CD14-positive monocyte (primary cell): ENCODE measurements at regions not wholly inside any gene's neighbourhood (a gene's known extent, or its start where the extent isn't known, plus 50 kb on each side); places are given as distances from the start of the nearest gene placed in this dataset.
A peak's percentile ranks its signal among the peaks of the same experiment; 100 is the strongest.

Experiments used
- DNase-seq, 3 donors: peaks; one replicate each; pipeline ENCODE4 v3.0.0-alpha.2; 2011 to 2022
- H2AFZ ChIP-seq: 2 replicates; pipeline ENCODE4 v1.6.0; 2012; ENCODE audit warnings: mild to moderate bottlenecking, low read depth, low read length, inconsistent platforms; ENCODE audit not compliant: insufficient read depth, poor library complexity, severe bottlenecking
- H3K27ac ChIP-seq, 2 donors: 1 replicate in 1 of 2; 2 replicates in 1 of 2; pipeline ENCODE4 v1.5.1; 2012 to 2013; ENCODE audit warnings: low read length in 2 of 2, control low read depth in 1 of 2, inconsistent platforms in 1 of 2, low read depth in 1 of 2, mild to moderate bottlenecking in 1 of 2
- H3K27me3 ChIP-seq, 2 donors: one replicate each; pipeline versions ENCODE4 v1.6.0 to v1.6.1; 2011 to 2013; ENCODE audit warnings: low read length in 2 of 2; ENCODE audit not compliant: control insufficient read depth in 2 of 2, insufficient read depth in 2 of 2
- H3K36me3 ChIP-seq, 2 donors: replicated peaks in 1 of 2; 1 replicate in 1 of 2; 2 replicates in 1 of 2; pipeline versions ENCODE4 v1.5.1 to v1.6.1; 2012 to 2013; ENCODE audit warnings: low read length in 2 of 2, control low read depth in 1 of 2, inconsistent platforms in 1 of 2, mild to moderate bottlenecking in 1 of 2; ENCODE audit not compliant: insufficient read depth in 2 of 2, control insufficient read depth in 1 of 2
- H3K4me1 ChIP-seq, 2 donors: 1 replicate in 1 of 2; 2 replicates in 1 of 2; pipeline versions ENCODE4 v1.5.1 to v1.6.1; 2012 to 2013; ENCODE audit warnings: low read length in 2 of 2, control low read depth in 1 of 2, inconsistent platforms in 1 of 2, mild to moderate bottlenecking in 1 of 2, moderate library complexity in 1 of 2; ENCODE audit not compliant: insufficient read depth in 2 of 2, control insufficient read depth in 1 of 2
- H3K4me2 ChIP-seq: replicated peaks from 2 replicates; pipeline ENCODE3; 2012; ENCODE audit warnings: low read length, moderate library complexity, mild to moderate bottlenecking; ENCODE audit not compliant: poor library complexity, severe bottlenecking; ENCODE audit errors: extremely low read depth
- H3K4me3 ChIP-seq, 3 experiments: fragments of 200-600 bp in 1 of 3; sonication (generic) in 1 of 3; replicated peaks in 1 of 3; 1 replicate in 2 of 3; 2 replicates in 1 of 3; pipeline ENCODE4 v1.5.1; 2011 to 2013; ENCODE audit warnings: low read length in 3 of 3, mild to moderate bottlenecking in 3 of 3, control low read depth in 2 of 3, low read depth in 2 of 3, inconsistent platforms in 1 of 3, moderate library complexity in 1 of 3
- H3K79me2 ChIP-seq: 2 replicates; pipeline ENCODE4 v1.6.0; 2012; ENCODE audit warnings: mild to moderate bottlenecking, control low read depth, inconsistent platforms, low read length, moderate library complexity; ENCODE audit not compliant: insufficient read depth
- H3K9ac ChIP-seq: 2 replicates; pipeline ENCODE4 v1.6.0; 2017; ENCODE audit warnings: low read length, mild to moderate bottlenecking; ENCODE audit not compliant: insufficient read depth, poor library complexity, severe bottlenecking
- H3K9me3 ChIP-seq, 2 donors: replicated peaks in 1 of 2; 1 replicate in 1 of 2; 2 replicates in 1 of 2; pipeline versions ENCODE4 v1.5.1 to v1.6.1; 2012 to 2013; ENCODE audit warnings: low read length in 2 of 2, control low read depth in 1 of 2; ENCODE audit not compliant: control insufficient read depth in 1 of 2, insufficient read depth in 1 of 2
- H4K20me1 ChIP-seq: 2 replicates; pipeline ENCODE4 v1.6.0; 2012; ENCODE audit warnings: mild to moderate bottlenecking, low read length, control low read depth, moderate library complexity; ENCODE audit not compliant: insufficient read depth
- H3K27ac Mint-ChIP-seq, 7 donors: one replicate each; pipeline ENCODE4 v1.8.0; 2020; ENCODE audit warnings: mild to moderate bottlenecking in 7 of 7, mixed read lengths in 7 of 7, moderate library complexity in 6 of 7, inconsistent platforms in 2 of 7
- H3K27me3 Mint-ChIP-seq, 3 donors: one replicate each; pipeline ENCODE4 v1.8.0; 2021 to 2022; ENCODE audit warnings: low read depth in 3 of 3, mild to moderate bottlenecking in 3 of 3, mixed read lengths in 3 of 3, moderate library complexity in 3 of 3, inconsistent platforms in 1 of 3
- H3K36me3 Mint-ChIP-seq, 2 donors: one replicate each; pipeline ENCODE4 v1.8.0; 2020; ENCODE audit warnings: mixed read lengths in 2 of 2, inconsistent platforms in 1 of 2, mild to moderate bottlenecking in 1 of 2
- H3K4me1 Mint-ChIP-seq: one replicate; pipeline ENCODE4 v1.8.0; 2020; ENCODE audit warnings: mild to moderate bottlenecking, mixed read lengths
- H3K4me3 Mint-ChIP-seq, 2 donors: one replicate each; pipeline ENCODE4 v1.8.0; 2020; ENCODE audit warnings: mild to moderate bottlenecking in 2 of 2, mixed read lengths in 2 of 2, moderate library complexity in 1 of 2
- H3K9me3 Mint-ChIP-seq, 7 donors: one replicate each; pipeline ENCODE4 v1.8.0; 2020 to 2022; ENCODE audit warnings: mixed read lengths in 7 of 7, mild to moderate bottlenecking in 6 of 7, moderate library complexity in 6 of 7, inconsistent platforms in 2 of 7
- WGBS: methylation state at CpG from one replicate; pipeline ENCODE4 v1.1.5; 2013; ENCODE audit warnings: missing lambda C conversion rate; ENCODE audit not compliant: insufficient coverage; 5-methylcytosine and 5-hydroxymethylcytosine counted together
- intact Hi-C, 2 donors: fragments of 100-400 bp; cut with micrococcal nuclease; formaldehyde crosslinking; loops; one replicate each; pipeline versions ENCODE4 v1.15.0 to v1.15.1; 2023
- TF ChIP-seq, protein P1 (sequence below): fragments of 200-600 bp; IDR thresholded peaks from one replicate; pipeline ENCODE4 v1.8.0; 2022; ENCODE audit warnings: antibody characterized with exemption, mild to moderate bottlenecking

DNA sequence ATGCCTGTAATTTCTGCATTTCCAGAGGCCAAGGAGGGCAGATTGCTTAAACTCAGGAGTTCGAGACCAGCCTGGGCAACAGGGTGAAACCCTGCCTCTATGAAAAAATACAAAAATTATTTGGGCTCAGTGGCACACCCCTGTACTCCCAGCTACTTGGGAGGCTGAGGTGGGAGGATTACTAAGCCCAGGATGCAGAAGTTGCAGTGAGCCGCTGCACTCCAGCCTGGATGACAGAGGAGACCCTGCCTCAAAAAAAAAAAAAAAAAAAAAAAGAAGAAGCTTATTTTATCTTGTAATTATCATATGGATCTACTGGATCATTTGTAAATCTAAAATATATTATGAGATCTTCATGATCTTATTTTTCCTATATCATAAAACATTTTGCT lies 84.1 kb downstream of the PPCDC start:
- Mint-ChIP-seq H3K4me3 (no peak overlapping the region), H3K36me3 (peaks cover 0 to 8% of the 10 kb centered on the region in 2 donors), H3K4me1 (peaks cover 85% of the 10 kb centered on the region), H3K9me3 (peaks cover 0 to 2% (median 0%) of the 10 kb centered on the region in 7 donors), H3K27me3 (peaks cover 0 to 6% (median 0%) of the 10 kb centered on the region in 3 donors), H3K27ac (peak overlapping the region; percentile 94 to 99 (median 97))
- Histone ChIP-seq H3K9me3 (no peaks in the 10 kb centered on the region), H3K27me3 (no peaks in the 10 kb centered on the region), H3K79me2 (no peaks in the 10 kb centered on the region), H3K27ac (peak overlapping the region; percentile 20 to 96), H2AFZ (no peak overlapping the region), H3K36me3 (no peaks in the 10 kb centered on the region), H3K9ac (no peak overlapping the region), H3K4me3 (no peak overlapping the region), H4K20me1 (no peaks in the 10 kb centered on the region), H3K4me2 (no peak overlapping the region), H3K4me1 (peaks cover 78 to 82% of the 10 kb centered on the region in 2 donors)
- peak in 1 of 3 donors; percentile 80 for DNase-seq
- intact Hi-C loops, result loop anchor here (5.0 kb wide), 2 partner anchors 35 to 95 kb away; partner anchors contain the start of gene C15orf39 (in 1 of the 2)
- TF ChIP-seq, protein P1, sequence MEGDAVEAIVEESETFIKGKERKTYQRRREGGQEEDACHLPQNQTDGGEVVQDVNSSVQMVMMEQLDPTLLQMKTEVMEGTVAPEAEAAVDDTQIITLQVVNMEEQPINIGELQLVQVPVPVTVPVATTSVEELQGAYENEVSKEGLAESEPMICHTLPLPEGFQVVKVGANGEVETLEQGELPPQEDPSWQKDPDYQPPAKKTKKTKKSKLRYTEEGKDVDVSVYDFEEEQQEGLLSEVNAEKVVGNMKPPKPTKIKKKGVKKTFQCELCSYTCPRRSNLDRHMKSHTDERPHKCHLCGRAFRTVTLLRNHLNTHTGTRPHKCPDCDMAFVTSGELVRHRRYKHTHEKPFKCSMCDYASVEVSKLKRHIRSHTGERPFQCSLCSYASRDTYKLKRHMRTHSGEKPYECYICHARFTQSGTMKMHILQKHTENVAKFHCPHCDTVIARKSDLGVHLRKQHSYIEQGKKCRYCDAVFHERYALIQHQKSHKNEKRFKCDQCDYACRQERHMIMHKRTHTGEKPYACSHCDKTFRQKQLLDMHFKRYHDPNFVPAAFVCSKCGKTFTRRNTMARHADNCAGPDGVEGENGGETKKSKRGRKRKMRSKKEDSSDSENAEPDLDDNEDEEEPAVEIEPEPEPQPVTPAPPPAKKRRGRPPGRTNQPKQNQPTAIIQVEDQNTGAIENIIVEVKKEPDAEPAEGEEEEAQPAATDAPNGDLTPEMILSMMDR, result no peak
- whole genome bisulfite sequencing, result 25% methylated on average over 1 of the region's 2 CpGs

DNA sequence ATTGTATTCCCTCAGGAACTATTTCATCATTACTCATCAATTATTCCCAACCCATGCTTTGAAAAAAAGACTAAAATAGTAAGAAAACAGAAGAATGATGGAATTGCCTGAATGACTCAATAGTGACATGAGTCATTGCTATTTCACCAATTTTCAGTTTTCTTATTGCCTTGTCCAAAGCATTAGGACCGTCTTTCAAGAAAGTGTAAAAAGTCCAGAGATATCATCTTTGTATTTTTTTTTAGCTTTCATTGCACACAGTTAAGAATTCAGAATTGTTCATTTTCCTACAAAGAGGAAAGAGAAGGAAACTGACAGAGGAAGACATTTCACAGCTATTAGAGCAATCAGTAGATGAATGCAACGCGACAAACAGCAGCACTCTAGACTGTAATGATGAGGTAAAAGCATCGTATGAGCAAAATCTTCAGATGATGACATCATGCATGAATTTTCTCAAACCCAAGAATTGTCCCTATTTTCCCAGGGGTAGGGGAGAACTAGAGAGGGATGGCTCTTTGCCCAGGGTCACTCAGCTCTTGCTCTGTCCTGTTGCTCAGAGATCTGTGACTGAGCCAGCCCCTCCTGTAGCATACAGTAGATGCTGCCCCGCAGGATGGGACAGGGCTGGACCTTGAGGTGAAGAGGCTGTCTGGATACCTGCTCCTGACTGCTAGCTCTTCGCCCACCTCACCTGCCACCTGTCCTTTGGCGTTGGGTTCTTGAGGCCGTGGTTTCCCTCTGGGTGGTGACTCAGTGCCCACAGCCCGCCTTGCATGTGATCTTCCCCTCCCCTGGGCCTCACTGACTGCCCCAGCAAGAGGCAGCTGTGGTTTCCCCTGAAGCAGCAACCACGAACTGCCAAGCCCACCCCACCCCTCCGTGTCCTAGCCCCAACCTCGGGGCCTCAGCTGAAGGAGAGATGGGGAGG lies 84.8 kb downstream of the PPCDC start:
- Mint-ChIP-seq H3K9me3 (peaks cover 0 to 5% (median 3%) of the 10 kb centered on the region in 7 donors), H3K27ac (peak overlapping the region; percentile 94 to 99 (median 97)), H3K27me3 (peaks cover 0 to 6% (median 0%) of the 10 kb centered on the region in 3 donors), H3K4me1 (peaks cover 91% of the 10 kb centered on the region), H3K36me3 (peaks cover 3 to 8% of the 10 kb centered on the region in 2 donors), H3K4me3 (peak overlapping the region; percentile 6 to 48)
- peak overlapping the region; percentile 15 for H3K4me2 ChIP-seq
- peak; percentile 89 to 99 (median 97) for DNase-seq
- H3K27me3 ChIP-seq, result no peaks in the 10 kb centered on the region
- peak overlapping the region; percentile 38 for H3K9ac ChIP-seq
- H2AFZ ChIP-seq, result no peak overlapping the region
- TF ChIP-seq, protein P1, result no peak
- WGBS, result 0% methylated on average over 4 of the region's 12 CpGs
- intact Hi-C loops, result loop anchor here (1.0 to 5.0 kb wide), 6 partner anchors 17 to 94 kb away; partner anchors contain the start of gene C15orf39 (in 1 of the 2)
- no peaks in the 10 kb centered on the region for H4K20me1 ChIP-seq
- H3K4me1 ChIP-seq, result peaks cover 85 to 89% of the 10 kb centered on the region in 2 donors
- H3K27ac ChIP-seq, result peak overlapping the region; percentile 93 to 96
- H3K36me3 ChIP-seq, result no peaks in the 10 kb centered on the region
- peak overlapping the region in 1 of 3 experiments; percentile 24 for H3K4me3 ChIP-seq
- no peaks in the 10 kb centered on the region for H3K79me2 ChIP-seq
- no peaks in the 10 kb centered on the region for H3K9me3 ChIP-seq
